Upper lobe of left lung (tissue), 4 donors: ENCODE measurements at regions not wholly inside any gene's neighbourhood (a gene's known extent, or its start where the extent isn't known, plus 50 kb on each side); places are given as distances from the start of the nearest gene placed in this dataset.

Experiments used
- POLR2A ChIP-seq, 4 donors: fragments of 450-650 bp; IDR thresholded peaks; one replicate each; pipeline ENCODE4 v1.5.1; 2016 to 2017; ENCODE audit warnings: antibody characterized with exemption in 4 of 4, mild to moderate bottlenecking in 2 of 4
- TF ChIP-seq, protein P1 (sequence below), 6 experiments: fragments of 450-650 bp in 4 of 6; fragments of 200-600 bp in 2 of 6; sonication (generic) in 2 of 6; IDR thresholded peaks; one replicate each; pipeline ENCODE4 v1.5.1; 2016 to 2019; ENCODE audit warnings: antibody characterized with exemption in 6 of 6

DNA sequence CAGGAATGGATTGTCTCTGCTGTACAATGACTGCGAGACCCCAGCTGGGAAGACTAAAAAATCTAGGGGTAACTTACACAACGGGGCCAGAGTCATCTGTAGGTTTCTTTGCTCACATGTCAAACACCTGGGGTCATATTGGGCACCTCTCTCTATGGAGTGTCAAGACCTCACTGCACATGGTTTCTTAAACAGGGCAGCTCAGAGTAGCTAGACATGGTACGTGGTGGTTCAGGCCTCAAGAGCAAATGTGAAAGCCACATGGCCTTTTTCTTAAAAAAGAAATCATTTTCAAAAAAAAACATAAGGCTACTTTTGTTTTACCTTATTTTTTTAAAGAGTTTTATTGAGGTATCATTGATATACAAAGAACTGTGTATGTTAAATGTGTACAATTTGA is 162.2 kb upstream of the ITGB1 start:
- no peak for TF ChIP-seq POLR2A (IDR thresholded peaks at IDR 0.05)
- TF ChIP-seq, protein P1, sequence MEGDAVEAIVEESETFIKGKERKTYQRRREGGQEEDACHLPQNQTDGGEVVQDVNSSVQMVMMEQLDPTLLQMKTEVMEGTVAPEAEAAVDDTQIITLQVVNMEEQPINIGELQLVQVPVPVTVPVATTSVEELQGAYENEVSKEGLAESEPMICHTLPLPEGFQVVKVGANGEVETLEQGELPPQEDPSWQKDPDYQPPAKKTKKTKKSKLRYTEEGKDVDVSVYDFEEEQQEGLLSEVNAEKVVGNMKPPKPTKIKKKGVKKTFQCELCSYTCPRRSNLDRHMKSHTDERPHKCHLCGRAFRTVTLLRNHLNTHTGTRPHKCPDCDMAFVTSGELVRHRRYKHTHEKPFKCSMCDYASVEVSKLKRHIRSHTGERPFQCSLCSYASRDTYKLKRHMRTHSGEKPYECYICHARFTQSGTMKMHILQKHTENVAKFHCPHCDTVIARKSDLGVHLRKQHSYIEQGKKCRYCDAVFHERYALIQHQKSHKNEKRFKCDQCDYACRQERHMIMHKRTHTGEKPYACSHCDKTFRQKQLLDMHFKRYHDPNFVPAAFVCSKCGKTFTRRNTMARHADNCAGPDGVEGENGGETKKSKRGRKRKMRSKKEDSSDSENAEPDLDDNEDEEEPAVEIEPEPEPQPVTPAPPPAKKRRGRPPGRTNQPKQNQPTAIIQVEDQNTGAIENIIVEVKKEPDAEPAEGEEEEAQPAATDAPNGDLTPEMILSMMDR (IDR thresholded peaks at IDR 0.05): no peak
